SK-N-MC (cell line): ENCODE measurements at regions not wholly inside any gene's neighbourhood (a gene's known extent, or its start where the extent isn't known, plus 50 kb on each side); places are given as distances from the start of the nearest gene placed in this dataset.
"Not testable (repeated sequence)": the region's sequence is repeated elsewhere in the genome, so short reads cannot be mapped to it uniquely, and the experiment has no call there.

Experiments
- DNase-seq: peaks from one replicate; pipeline ENCODE4 v3.0.0-alpha.2; 2011; ENCODE audit warnings: low read depth, low spot score
- H3K27ac ChIP-seq: fragments of 200-600 bp; sonication (generic); 2 replicates; pipeline ENCODE4 v1.5.1; 2016; ENCODE audit warnings: mixed run types
- H3K36me3 ChIP-seq: fragments of 200-600 bp; sonication (generic); 2 replicates; pipeline ENCODE4 v1.6.1; 2017; ENCODE audit warnings: antibody characterized with exemption, low read length, mixed read lengths; ENCODE audit not compliant: insufficient read depth
- H3K4me3 ChIP-seq: fragments of 200-600 bp; sonication (generic); 2 replicates; pipeline ENCODE4 v1.5.1; 2016
- H3K9ac ChIP-seq: fragments of 200-600 bp; sonication (generic); 2 replicates; pipeline ENCODE4 v1.8.0; 2017; ENCODE audit warnings: mixed run types, mixed read lengths; ENCODE audit not compliant: insufficient read length
- H3K9me3 ChIP-seq: fragments of 200-600 bp; sonication (generic); 2 replicates; pipeline ENCODE4 v1.6.1; 2017; ENCODE audit warnings: low read depth, mild to moderate bottlenecking, antibody characterized with exemption, low read length, moderate library complexity, mixed read lengths
- EZH2 ChIP-seq: fragments of 200-600 bp; sonication (generic); IDR thresholded peaks from one replicate; pipeline ENCODE4 v1.6.1; 2017; ENCODE audit warnings: antibody characterized with exemption
- FOXP2 ChIP-seq: optimal IDR thresholded peaks from 2 replicates; pipeline ENCODE3; 2011; ENCODE audit warnings: mild to moderate bottlenecking, moderate library complexity; ENCODE audit not compliant: insufficient read depth; ENCODE audit errors: extremely low read length, control extremely low read depth
- POLR2AphosphoS5 ChIP-seq: IDR thresholded peaks from 2 replicates; pipeline ENCODE4 v1.6.1; 2012; ENCODE audit warnings: mild to moderate bottlenecking, low read depth, low read length, borderline replicate concordance

GRCh38 chr6:8852332-8852731, 417.0 kb upstream of the SLC35B3 start:
- Histone ChIP-seq H3K27ac (no peak overlapping the region), H3K4me3 (no peak overlapping the region), H3K9me3 (no peaks in the 10 kb centered on the region), H3K9ac (no peak overlapping the region), H3K36me3 (no peaks in the 10 kb centered on the region)
- DNase-seq: no peak
- TF ChIP-seq EZH2: no peak
- TF ChIP-seq POLR2AphosphoS5: no peak
- no peak for TF ChIP-seq FOXP2

GRCh38 chr6:8846680-8847079, 411.3 kb upstream of the SLC35B3 start:
- not testable (repeated sequence) for DNase-seq, H3K4me3 ChIP-seq, H3K36me3 ChIP-seq, H3K9me3 ChIP-seq, H3K27ac ChIP-seq, H3K9ac ChIP-seq

- H3K9me3 ChIP-seq: no peaks in the 10 kb centered on the region
- H3K36me3 ChIP-seq: no peaks in the 10 kb centered on the region
- peak overlapping the region; percentile 89 for H3K27ac ChIP-seq
- peak overlapping the region; percentile 67 for H3K4me3 ChIP-seq
- no peak overlapping the region for H3K9ac ChIP-seq
- TF ChIP-seq FOXP2: peak; percentile 74
- no peak for TF ChIP-seq EZH2
- TF ChIP-seq POLR2AphosphoS5: peak; percentile 52; the same call in 1 of the 2 replicates
- peak; percentile 90 for DNase-seq
Measured at GRCh38 chr6:8845690-8846089, 410.3 kb upstream of the SLC35B3 start.

DNA sequence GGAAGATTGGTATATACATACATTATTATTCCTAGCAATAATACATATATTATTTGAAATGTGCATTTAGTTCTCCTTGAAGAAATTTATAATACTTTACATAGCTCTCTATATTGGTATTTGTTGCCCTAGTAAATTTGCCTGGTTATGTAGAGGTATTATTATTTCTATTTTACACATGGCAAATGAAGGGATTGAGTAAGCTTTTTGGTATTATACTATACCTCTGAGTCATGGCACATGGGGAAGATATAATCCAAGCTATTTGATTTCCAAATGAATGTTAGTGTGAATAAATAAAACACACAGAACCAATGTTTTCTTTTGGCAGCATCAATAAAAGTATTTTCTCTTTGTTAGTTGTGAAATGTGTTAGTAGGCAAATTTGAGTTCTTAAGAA, 409.6 kb upstream of the SLC35B3 start:
- TF ChIP-seq EZH2: no peak
- no peak for TF ChIP-seq FOXP2
- TF ChIP-seq POLR2AphosphoS5: no peak
- no peak for DNase-seq
- Histone ChIP-seq H3K4me3 (peak overlapping the region; percentile 67; the same call in 1 of the 2 replicates), H3K9me3 (no peaks in the 10 kb centered on the region), H3K36me3 (no peaks in the 10 kb centered on the region), H3K27ac (peak overlapping the region; percentile 89), H3K9ac (no peak overlapping the region)

- no peak for TF ChIP-seq FOXP2
- TF ChIP-seq POLR2AphosphoS5: no peak
- no peak for TF ChIP-seq EZH2
- DNase-seq: no peak
- no peak overlapping the region for H3K4me3 ChIP-seq
- no peak overlapping the region for H3K27ac ChIP-seq
- no peaks in the 10 kb centered on the region for H3K9me3 ChIP-seq
- H3K36me3 ChIP-seq: no peaks in the 10 kb centered on the region
- no peak overlapping the region for H3K9ac ChIP-seq
Measured at GRCh38 chr6:8839626-8840025, 404.3 kb upstream of the SLC35B3 start.

GRCh38 chr6:8837343-8837742, 402.0 kb upstream of the SLC35B3 start:
- Histone ChIP-seq H3K4me3 (no peak overlapping the region), H3K27ac (no peak overlapping the region), H3K9ac (no peak overlapping the region), H3K9me3 (no peaks in the 10 kb centered on the region), H3K36me3 (no peaks in the 10 kb centered on the region)
- no peak for DNase-seq
- TF ChIP-seq POLR2AphosphoS5 (no peak), FOXP2 (no peak), EZH2 (no peak)

GRCh38 chr6:8832695-8833094, 397.4 kb upstream of the SLC35B3 start:
- H3K9ac ChIP-seq, DNase-seq, H3K36me3 ChIP-seq, H3K4me3 ChIP-seq, H3K27ac ChIP-seq, H3K9me3 ChIP-seq: not testable (repeated sequence)

DNA sequence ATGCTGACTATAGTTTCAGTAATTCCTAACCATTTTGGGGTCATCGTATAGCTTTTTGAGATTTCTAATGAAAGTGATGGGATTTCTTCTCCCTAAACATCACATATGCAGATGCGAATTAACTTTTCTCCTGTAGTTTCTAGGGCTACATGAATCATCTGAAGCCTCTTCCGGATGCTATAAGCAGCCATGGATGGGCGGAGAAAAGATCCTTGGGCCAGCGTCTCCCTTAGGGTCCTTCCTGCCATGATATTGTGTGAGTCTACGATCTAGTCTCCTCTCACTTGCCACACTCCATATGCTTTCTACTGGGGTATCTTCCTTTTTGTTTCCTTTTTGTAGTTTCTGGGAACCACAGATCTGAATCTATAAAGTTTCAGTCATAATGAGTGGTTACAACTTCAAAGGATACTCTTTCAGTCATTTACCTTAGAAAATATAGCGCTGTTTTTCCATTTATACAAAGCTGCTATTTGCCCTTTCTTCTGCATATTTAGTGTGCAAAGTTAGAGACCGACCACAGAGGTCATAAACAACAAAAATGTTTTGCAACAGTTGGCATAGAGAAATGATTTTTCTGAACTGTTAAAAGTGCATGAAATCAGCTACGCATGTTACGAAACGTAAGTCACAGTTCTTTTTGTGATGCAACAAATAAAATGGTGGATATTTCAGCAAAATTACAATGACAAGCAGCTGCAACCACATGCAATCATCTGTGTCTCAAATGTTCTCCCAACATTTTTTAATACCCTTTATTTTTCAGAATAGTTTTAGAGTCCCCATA, 396.2 kb upstream of the SLC35B3 start:
- H3K4me3 ChIP-seq: no peak overlapping the region
- H3K27ac ChIP-seq: no peak overlapping the region
- no peaks in the 10 kb centered on the region for H3K9me3 ChIP-seq
- H3K9ac ChIP-seq: no peak overlapping the region
- no peak for TF ChIP-seq EZH2
- TF ChIP-seq FOXP2: no peak
- TF ChIP-seq POLR2AphosphoS5: no peak
- H3K36me3 ChIP-seq: no peaks in the 10 kb centered on the region
- DNase-seq: no peak

- DNase-seq: no peak
- no peaks in the 10 kb centered on the region for H3K9me3 ChIP-seq
- H3K36me3 ChIP-seq: no peaks in the 10 kb centered on the region
- TF ChIP-seq FOXP2 (no peak), POLR2AphosphoS5 (no peak), EZH2 (no peak)
- H3K27ac ChIP-seq: no peak overlapping the region
- H3K9ac ChIP-seq: no peak overlapping the region
- H3K4me3 ChIP-seq: no peak overlapping the region
Measured at GRCh38 chr6:8830794-8831193, 395.4 kb upstream of the SLC35B3 start.
